ENCODE measurements at regions not wholly inside any gene's neighbourhood (a gene's known extent, or its start where the extent isn't known, plus 50 kb on each side); places are given as distances from the start of the nearest gene placed in this dataset.

GRCh38 chr5:167720259-167720658 lies 571.2 kb upstream of the WWC1 start:
- no peak for TF ChIP-seq CTCF (IDR thresholded peaks at IDR 0.05; ENCODE audit: low read depth, low read length, missing control alignments)
- no peak for DNase-seq (ENCODE audit: extremely low read depth, low read depth)
- no peak overlapping the region for H3K4me3 ChIP-seq (replicated peaks; ENCODE audit: low read depth, low read length)

DNA sequence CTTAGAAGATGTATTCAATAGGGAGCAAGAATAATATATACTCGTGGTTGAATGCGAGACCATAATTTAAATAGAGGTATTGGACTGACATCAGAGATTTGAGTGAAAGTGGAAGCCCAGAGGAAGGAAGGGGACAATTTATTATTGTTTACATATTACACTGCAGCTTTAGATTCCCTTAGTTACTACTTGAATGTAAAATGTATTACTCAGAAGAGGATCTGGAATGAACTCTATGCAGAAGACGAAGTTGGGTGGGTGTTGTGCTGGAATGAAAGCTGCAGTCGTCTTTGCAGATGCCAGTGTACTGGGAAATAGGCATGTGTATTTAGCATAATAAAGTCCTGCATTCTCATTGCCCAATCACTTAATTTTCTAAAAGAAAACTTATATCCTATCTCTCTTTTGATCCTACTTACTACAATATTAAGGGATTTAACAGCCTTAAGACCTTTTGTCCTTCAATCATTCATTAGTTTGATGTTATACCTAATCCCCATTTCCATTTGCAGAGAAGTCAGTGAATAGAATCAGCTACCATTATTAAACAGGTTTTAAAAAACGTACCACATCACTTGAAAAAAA lies 570.7 kb upstream of the WWC1 start:
- TF ChIP-seq CTCF (IDR thresholded peaks at IDR 0.05; ENCODE audit: low read depth, low read length, missing control alignments), result no peak
- DNase-seq (ENCODE audit: extremely low read depth, low read depth), result no peak
- no peak overlapping the region for H3K4me3 ChIP-seq (replicated peaks; ENCODE audit: low read depth, low read length)

GRCh38 chr5:167721926-167722440 lies 569.5 kb upstream of the WWC1 start:
- H3K4me3 ChIP-seq (replicated peaks; ENCODE audit: low read depth, low read length), result no peak overlapping the region
- no peak for DNase-seq (ENCODE audit: extremely low read depth, low read depth)
- TF ChIP-seq CTCF (IDR thresholded peaks at IDR 0.05; ENCODE audit: low read depth, low read length, missing control alignments), result no peak

DNA sequence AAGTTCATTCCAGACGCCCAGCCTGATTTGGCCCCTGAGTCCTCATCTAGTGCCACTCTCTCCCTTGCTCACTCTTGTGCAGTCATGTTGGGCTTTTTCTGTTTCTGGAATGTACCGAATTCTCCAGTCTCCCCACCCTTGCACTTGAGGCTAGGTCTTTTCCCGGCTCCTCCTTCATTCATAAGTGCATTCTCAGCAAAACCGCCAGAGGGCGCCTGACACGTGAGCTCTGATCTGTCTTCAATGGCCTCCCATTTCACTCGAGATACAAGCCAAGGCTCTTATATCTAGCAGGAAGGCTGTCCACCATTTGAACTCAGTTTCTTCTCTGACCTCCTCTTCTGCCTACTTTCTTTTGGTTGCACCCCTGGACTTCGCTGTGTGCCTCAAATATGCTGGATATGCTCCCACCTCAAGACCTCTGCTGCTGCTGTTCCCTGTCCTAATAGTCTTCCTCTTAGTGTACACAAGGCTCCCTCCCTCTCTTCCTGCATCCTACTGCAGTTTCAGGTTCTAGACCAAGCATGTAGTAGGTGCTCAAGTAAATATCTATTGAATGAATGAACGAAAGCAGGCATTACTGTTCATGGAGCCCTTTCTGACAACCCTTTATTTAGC lies 568.1 kb upstream of the WWC1 start:
- peak; percentile 93 for TF ChIP-seq CTCF (IDR thresholded peaks at IDR 0.05; ENCODE audit: low read depth, low read length, missing control alignments)
- DNase-seq (ENCODE audit: extremely low read depth, low read depth), result peak; percentile 56
- no peak overlapping the region for H3K4me3 ChIP-seq (replicated peaks; ENCODE audit: low read depth, low read length)

DNA sequence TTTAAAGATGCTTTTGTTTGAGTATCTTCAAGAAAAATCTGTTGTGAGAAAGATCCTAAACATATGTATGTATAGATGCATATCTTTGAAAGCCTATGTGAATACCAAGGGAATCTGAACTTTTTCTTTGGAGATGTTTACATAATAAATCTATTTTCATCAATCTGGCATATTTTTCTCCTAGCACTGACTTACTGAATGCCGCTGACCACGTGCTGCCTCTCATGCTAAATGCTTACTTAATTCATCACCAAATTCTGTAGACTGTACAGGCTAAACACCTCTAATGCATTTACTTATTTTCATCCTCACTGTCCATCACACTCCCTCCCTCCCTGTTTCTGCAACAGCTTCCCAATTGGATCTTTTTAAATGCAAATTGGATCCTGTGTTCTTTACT lies 566.2 kb upstream of the WWC1 start:
- no peak for TF ChIP-seq CTCF (IDR thresholded peaks at IDR 0.05; ENCODE audit: low read depth, low read length, missing control alignments)
- DNase-seq (ENCODE audit: extremely low read depth, low read depth), result no peak
- H3K4me3 ChIP-seq (replicated peaks; ENCODE audit: low read depth, low read length), result no peak overlapping the region

GRCh38 chr5:167725741-167726140 lies 565.7 kb upstream of the WWC1 start:
- H3K4me3 ChIP-seq (replicated peaks; ENCODE audit: low read depth, low read length), result no peak overlapping the region
- DNase-seq (ENCODE audit: extremely low read depth, low read depth), result no peak
- no peak for TF ChIP-seq CTCF (IDR thresholded peaks at IDR 0.05; ENCODE audit: low read depth, low read length, missing control alignments)
